Body of pancreas (tissue), 4 donors: ENCODE measurements at regions not wholly inside any gene's neighbourhood (a gene's known extent, or its start where the extent isn't known, plus 50 kb on each side); places are given as distances from the start of the nearest gene placed in this dataset.

Source experiments
- CTCF ChIP-seq, 7 experiments: fragments of 450-650 bp in 4 of 7; fragments of 200-600 bp in 3 of 7; sonication (generic) in 3 of 7; IDR thresholded peaks; one replicate each; pipeline ENCODE4 v1.5.1; 2016 to 2019; ENCODE audit warnings: antibody characterized with exemption in 7 of 7
- POLR2A ChIP-seq, 3 donors: fragments of 450-650 bp; IDR thresholded peaks; one replicate each; pipeline ENCODE4 v1.6.1; 2016; ENCODE audit warnings: antibody characterized with exemption in 3 of 3, mild to moderate bottlenecking in 2 of 3

- no peak for TF ChIP-seq POLR2A (IDR thresholded peaks at IDR 0.05)
- no peak for TF ChIP-seq CTCF (IDR thresholded peaks at IDR 0.05)
These were observed 523.0 kb upstream of the NBEA start for GRCh38 chr13:34419025-34419424.
